ENCODE measurements at regions not wholly inside any gene's neighbourhood (a gene's known extent, or its start where the extent isn't known, plus 50 kb on each side); places are given as distances from the start of the nearest gene placed in this dataset.

DNA sequence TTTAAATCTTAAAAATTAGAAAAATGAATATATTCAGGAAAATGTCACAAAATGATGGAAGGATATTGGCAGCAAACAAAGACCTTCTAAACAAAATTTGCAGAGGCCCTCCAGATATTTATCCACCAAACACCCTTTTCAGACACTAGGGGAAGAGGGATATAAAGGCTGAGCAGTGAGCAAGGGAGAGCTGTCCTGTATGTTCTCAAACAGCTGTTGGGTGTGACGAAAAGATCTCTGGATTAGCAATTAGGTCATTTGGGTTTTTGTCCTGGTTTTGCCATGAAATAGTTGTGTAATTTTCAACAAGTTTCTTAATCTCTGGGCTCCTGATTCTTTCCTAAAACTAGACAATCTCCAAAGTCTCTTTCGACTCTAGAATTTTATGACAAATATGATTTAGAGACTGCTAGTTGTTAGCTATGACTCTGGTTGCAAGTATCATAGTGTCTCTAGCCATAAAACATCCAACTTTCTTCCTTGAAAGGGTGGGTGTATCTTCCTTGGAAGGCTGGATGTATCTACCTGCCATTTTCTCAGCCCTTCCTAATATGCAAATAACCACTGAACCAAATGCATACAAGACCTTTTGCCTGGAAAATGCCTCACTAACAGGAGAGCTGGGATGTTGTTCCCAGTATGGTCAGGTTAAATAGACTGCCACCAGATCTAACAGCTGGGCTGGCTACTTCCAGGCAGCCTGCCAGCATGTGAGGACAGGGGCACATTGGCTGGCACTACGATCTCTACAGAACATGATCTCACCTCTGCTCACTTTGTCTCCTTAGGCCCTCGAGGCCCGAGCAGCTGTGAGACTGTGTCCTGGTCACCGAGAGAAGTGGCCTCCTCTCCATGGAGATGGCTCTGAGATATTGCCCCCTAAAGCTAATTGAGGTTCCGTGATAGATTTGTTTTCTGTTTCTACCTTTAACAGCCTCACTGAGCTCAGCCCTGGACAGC, 225.5 kb upstream of the JADE1 start:
- no peaks in the 10 kb centered on the region for H3K79me2 ChIP-seq
- no peak overlapping the region for H2AFZ ChIP-seq
- no peaks in the 10 kb centered on the region for H3K4me1 ChIP-seq (ENCODE audit: insufficient read depth)
- H3K9me3 ChIP-seq (ENCODE audit: low read depth): no peaks in the 10 kb centered on the region
- TF ChIP-seq, protein P1, sequence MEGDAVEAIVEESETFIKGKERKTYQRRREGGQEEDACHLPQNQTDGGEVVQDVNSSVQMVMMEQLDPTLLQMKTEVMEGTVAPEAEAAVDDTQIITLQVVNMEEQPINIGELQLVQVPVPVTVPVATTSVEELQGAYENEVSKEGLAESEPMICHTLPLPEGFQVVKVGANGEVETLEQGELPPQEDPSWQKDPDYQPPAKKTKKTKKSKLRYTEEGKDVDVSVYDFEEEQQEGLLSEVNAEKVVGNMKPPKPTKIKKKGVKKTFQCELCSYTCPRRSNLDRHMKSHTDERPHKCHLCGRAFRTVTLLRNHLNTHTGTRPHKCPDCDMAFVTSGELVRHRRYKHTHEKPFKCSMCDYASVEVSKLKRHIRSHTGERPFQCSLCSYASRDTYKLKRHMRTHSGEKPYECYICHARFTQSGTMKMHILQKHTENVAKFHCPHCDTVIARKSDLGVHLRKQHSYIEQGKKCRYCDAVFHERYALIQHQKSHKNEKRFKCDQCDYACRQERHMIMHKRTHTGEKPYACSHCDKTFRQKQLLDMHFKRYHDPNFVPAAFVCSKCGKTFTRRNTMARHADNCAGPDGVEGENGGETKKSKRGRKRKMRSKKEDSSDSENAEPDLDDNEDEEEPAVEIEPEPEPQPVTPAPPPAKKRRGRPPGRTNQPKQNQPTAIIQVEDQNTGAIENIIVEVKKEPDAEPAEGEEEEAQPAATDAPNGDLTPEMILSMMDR (IDR thresholded peaks at IDR 0.05; ENCODE audit: poor library complexity): no peak
- no peak for TF ChIP-seq EZH2 (IDR thresholded peaks at IDR 0.05; ENCODE audit: borderline replicate concordance)
- no peak for TF ChIP-seq EZH2phosphoT487 (IDR thresholded peaks at IDR 0.05; ENCODE audit: low read depth, severe bottlenecking, unreplicated experiment)
- no peaks in the 10 kb centered on the region for H4K20me1 ChIP-seq (ENCODE audit: insufficient read depth, poor library complexity, severe bottlenecking)
- no peaks in the 10 kb centered on the region for H3K27me3 ChIP-seq
- no peaks in the 10 kb centered on the region for H3K36me3 ChIP-seq (replicated peaks; ENCODE audit: insufficient read depth, low read depth)
- DNase-seq (ENCODE audit: low spot score): no peak
- no peak overlapping the region for H3K4me2 ChIP-seq
- H3K4me3 ChIP-seq: no peak overlapping the region
- no peaks in the 10 kb centered on the region for H3K9me2 ChIP-seq (replicated peaks; ENCODE audit: insufficient read depth)
- H3K27ac ChIP-seq: no peak overlapping the region
- 83% methylated on average over 7 of the region's 7 CpGs for WGBS (ENCODE audit: low lambda C conversion rate, missing lambda C conversion rate)

DNA sequence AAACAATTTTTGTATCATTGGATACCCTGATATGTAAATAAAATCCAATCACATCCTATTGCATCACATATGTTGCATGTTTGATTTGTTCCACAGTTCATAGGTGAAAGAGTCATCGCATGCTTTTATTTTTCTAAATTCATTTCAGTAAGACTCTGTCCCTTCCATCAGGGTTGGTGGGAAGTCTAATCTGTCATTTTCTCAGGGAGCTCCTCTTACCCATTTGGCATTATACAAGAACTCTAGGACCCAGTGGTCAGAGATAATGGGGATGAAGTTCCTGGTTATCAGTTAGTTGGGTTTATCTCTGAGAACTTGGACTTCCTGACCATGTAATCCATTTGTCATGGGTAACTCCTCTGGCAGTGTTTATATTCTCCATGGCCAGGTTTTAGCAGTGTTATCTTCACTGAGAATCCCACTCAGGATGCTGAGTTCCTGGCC, 227.1 kb upstream of the JADE1 start:
- Histone ChIP-seq H3K27ac (no peak overlapping the region), H3K79me2 (no peaks in the 10 kb centered on the region), H3K4me2 (no peak overlapping the region), H4K20me1 (ENCODE audit: insufficient read depth, poor library complexity, severe bottlenecking) (no peaks in the 10 kb centered on the region), H3K9me3 (ENCODE audit: low read depth) (no peaks in the 10 kb centered on the region), H3K4me1 (ENCODE audit: insufficient read depth) (no peaks in the 10 kb centered on the region), H3K9me2 (replicated peaks; ENCODE audit: insufficient read depth) (no peaks in the 10 kb centered on the region), H3K4me3 (no peak overlapping the region), H2AFZ (no peak overlapping the region), H3K27me3 (no peaks in the 10 kb centered on the region), H3K36me3 (replicated peaks; ENCODE audit: insufficient read depth, low read depth) (no peaks in the 10 kb centered on the region)
- no peak for DNase-seq (ENCODE audit: low spot score)
- TF ChIP-seq, protein P1 (IDR thresholded peaks at IDR 0.05; ENCODE audit: poor library complexity): no peak
- TF ChIP-seq EZH2 (IDR thresholded peaks at IDR 0.05; ENCODE audit: borderline replicate concordance) (no peak), EZH2phosphoT487 (IDR thresholded peaks at IDR 0.05; ENCODE audit: low read depth, severe bottlenecking, unreplicated experiment) (no peak)
- 100% methylated on average over 1 of the region's 1 CpG for WGBS (ENCODE audit: low lambda C conversion rate, missing lambda C conversion rate)

DNA sequence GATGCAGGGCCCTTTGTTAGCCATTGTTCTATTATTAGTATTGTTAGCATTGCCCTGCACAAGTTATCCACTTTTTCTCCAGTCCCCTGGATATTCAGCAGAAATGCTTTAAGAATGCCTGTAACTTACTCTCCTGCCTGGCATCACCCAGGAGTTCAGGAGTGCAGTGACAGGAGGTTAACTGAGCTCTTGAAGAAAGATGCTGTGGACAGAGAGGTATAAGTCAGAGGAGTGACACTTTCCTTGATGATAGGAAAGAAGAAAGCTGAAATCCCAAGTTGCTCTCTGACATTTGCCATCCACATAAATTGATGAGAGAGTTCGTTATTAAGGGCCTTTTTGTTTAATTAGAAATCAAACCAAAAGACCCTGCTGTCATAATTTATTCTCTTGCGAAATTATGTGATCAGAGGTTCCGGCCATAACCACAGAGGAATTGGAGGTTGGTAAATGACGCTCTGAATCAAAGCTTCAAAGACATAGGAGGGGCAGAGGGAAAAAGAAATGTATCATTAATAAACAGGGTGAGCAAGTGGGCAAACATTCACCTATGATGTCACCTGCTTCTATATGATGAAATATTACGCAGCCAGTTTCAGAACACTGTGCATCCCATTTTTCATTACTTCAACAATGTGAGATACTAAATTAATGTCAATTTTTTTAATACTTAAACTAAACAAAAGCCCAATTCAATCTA, 230.2 kb upstream of the JADE1 start:
- H3K27me3 ChIP-seq: no peaks in the 10 kb centered on the region
- H3K9me2 ChIP-seq (replicated peaks; ENCODE audit: insufficient read depth): no peaks in the 10 kb centered on the region
- H4K20me1 ChIP-seq (ENCODE audit: insufficient read depth, poor library complexity, severe bottlenecking): no peaks in the 10 kb centered on the region
- DNase-seq (ENCODE audit: low spot score): no peak
- H3K27ac ChIP-seq: no peak overlapping the region
- H3K36me3 ChIP-seq (replicated peaks; ENCODE audit: insufficient read depth, low read depth): no peaks in the 10 kb centered on the region
- no peak overlapping the region for H3K4me2 ChIP-seq
- H2AFZ ChIP-seq: no peak overlapping the region
- H3K9me3 ChIP-seq (ENCODE audit: low read depth): no peaks in the 10 kb centered on the region
- no peak overlapping the region for H3K4me3 ChIP-seq
- H3K4me1 ChIP-seq (ENCODE audit: insufficient read depth): peaks cover 4% of the 10 kb centered on the region
- H3K79me2 ChIP-seq: no peaks in the 10 kb centered on the region
- WGBS (ENCODE audit: low lambda C conversion rate, missing lambda C conversion rate): 75% methylated on average over 5 of the region's 5 CpGs
- TF ChIP-seq EZH2phosphoT487 (IDR thresholded peaks at IDR 0.05; ENCODE audit: low read depth, severe bottlenecking, unreplicated experiment) (no peak), EZH2 (IDR thresholded peaks at IDR 0.05; ENCODE audit: borderline replicate concordance) (no peak)
- TF ChIP-seq, protein P1 (IDR thresholded peaks at IDR 0.05; ENCODE audit: poor library complexity): no peak

All from hepatocyte (in vitro differentiated cells).